Mucosa of stomach (tissue), 1 donor: ENCODE measurements at regions not wholly inside any gene's neighbourhood (a gene's known extent, or its start where the extent isn't known, plus 50 kb on each side); places are given as distances from the start of the nearest gene placed in this dataset.

Experiments used
- H3K27me3 ChIP-seq: one replicate; pipeline ENCODE4 v1.7.0; 2013; ENCODE audit warnings: mild to moderate bottlenecking, low read length; ENCODE audit not compliant: control insufficient read depth, insufficient read depth
- H3K36me3 ChIP-seq: one replicate; pipeline ENCODE4 v1.7.0; 2013; ENCODE audit warnings: low read length; ENCODE audit not compliant: control insufficient read depth, insufficient read depth
- H3K4me1 ChIP-seq: one replicate; pipeline ENCODE4 v1.7.0; 2013; ENCODE audit warnings: mild to moderate bottlenecking, low read length; ENCODE audit not compliant: control insufficient read depth, insufficient read depth
- H3K4me3 ChIP-seq: one replicate; pipeline ENCODE4 v1.7.0; 2013; ENCODE audit warnings: low read length
- H3K9ac ChIP-seq: one replicate; pipeline ENCODE4 v1.7.0; 2013; ENCODE audit warnings: mild to moderate bottlenecking, low read length, moderate library complexity
- H3K9me3 ChIP-seq: one replicate; pipeline ENCODE4 v1.7.0; 2013; ENCODE audit warnings: mild to moderate bottlenecking, low read length, moderate library complexity; ENCODE audit not compliant: control insufficient read depth
- donor health status: Pancreatic carcinoma.

- Histone ChIP-seq H3K4me3 (no peak overlapping the region), H3K9me3 (no peaks in the 10 kb centered on the region), H3K9ac (no peak overlapping the region), H3K27me3 (no peaks in the 10 kb centered on the region), H3K4me1 (no peaks in the 10 kb centered on the region), H3K36me3 (no peaks in the 10 kb centered on the region)
Observed at GRCh38 chr13:90690458-90691080, 656.9 kb upstream of the MIR17HG start.

GRCh38 chr13:90696254-90696653 lies 651.2 kb upstream of the MIR17HG start:
- H3K4me3 ChIP-seq, result no peak overlapping the region
- no peaks in the 10 kb centered on the region for H3K9me3 ChIP-seq
- H3K4me1 ChIP-seq, result no peaks in the 10 kb centered on the region
- H3K27me3 ChIP-seq, result no peaks in the 10 kb centered on the region
- H3K36me3 ChIP-seq, result no peaks in the 10 kb centered on the region
- H3K9ac ChIP-seq, result no peak overlapping the region

GRCh38 chr13:90696656-90697055 lies 650.8 kb upstream of the MIR17HG start:
- Histone ChIP-seq H3K4me1 (no peaks in the 10 kb centered on the region), H3K9me3 (no peaks in the 10 kb centered on the region), H3K27me3 (no peaks in the 10 kb centered on the region), H3K36me3 (no peaks in the 10 kb centered on the region), H3K4me3 (no peak overlapping the region), H3K9ac (no peak overlapping the region)

GRCh38 chr13:90700340-90700739 lies 647.1 kb upstream of the MIR17HG start:
- Histone ChIP-seq H3K27me3 (no peaks in the 10 kb centered on the region), H3K9me3 (no peaks in the 10 kb centered on the region), H3K4me1 (no peaks in the 10 kb centered on the region), H3K4me3 (no peak overlapping the region), H3K9ac (no peak overlapping the region), H3K36me3 (no peaks in the 10 kb centered on the region)

- Histone ChIP-seq H3K36me3 (no peaks in the 10 kb centered on the region), H3K4me1 (no peaks in the 10 kb centered on the region), H3K27me3 (no peaks in the 10 kb centered on the region), H3K9me3 (no peaks in the 10 kb centered on the region), H3K4me3 (no peak overlapping the region), H3K9ac (no peak overlapping the region)
Observed at GRCh38 chr13:90701264-90701663, 646.2 kb upstream of the MIR17HG start.

- no peak overlapping the region for H3K4me3 ChIP-seq
- no peaks in the 10 kb centered on the region for H3K36me3 ChIP-seq
- no peaks in the 10 kb centered on the region for H3K4me1 ChIP-seq
- no peaks in the 10 kb centered on the region for H3K27me3 ChIP-seq
- no peaks in the 10 kb centered on the region for H3K9me3 ChIP-seq
- no peak overlapping the region for H3K9ac ChIP-seq
Observed at GRCh38 chr13:90702050-90702449, 645.4 kb upstream of the MIR17HG start.

GRCh38 chr13:90706631-90707030 lies 640.9 kb upstream of the MIR17HG start:
- no peaks in the 10 kb centered on the region for H3K27me3 ChIP-seq

GRCh38 chr13:90708128-90708527 lies 639.4 kb upstream of the MIR17HG start:
- no peaks in the 10 kb centered on the region for H3K36me3 ChIP-seq
- H3K27me3 ChIP-seq, result no peaks in the 10 kb centered on the region
- no peak overlapping the region for H3K9ac ChIP-seq
- no peaks in the 10 kb centered on the region for H3K4me1 ChIP-seq
- H3K9me3 ChIP-seq, result no peaks in the 10 kb centered on the region
- no peak overlapping the region for H3K4me3 ChIP-seq

More at GRCh38 chr13:90706631-90707030, 640.9 kb upstream of the MIR17HG start:
- no peaks in the 10 kb centered on the region for H3K36me3 ChIP-seq
- H3K9me3 ChIP-seq, result no peaks in the 10 kb centered on the region
- H3K4me3 ChIP-seq, result no peak overlapping the region
- no peak overlapping the region for H3K9ac ChIP-seq
- no peaks in the 10 kb centered on the region for H3K4me1 ChIP-seq

- H3K4me1 ChIP-seq, result no peaks in the 10 kb centered on the region
- H3K27me3 ChIP-seq, result no peaks in the 10 kb centered on the region
Observed at GRCh38 chr13:90709319-90709718, 638.2 kb upstream of the MIR17HG start.

GRCh38 chr13:90710164-90710759 lies 637.2 kb upstream of the MIR17HG start:
- Histone ChIP-seq H3K27me3 (no peaks in the 10 kb centered on the region), H3K4me3 (no peak overlapping the region), H3K9ac (no peak overlapping the region), H3K36me3 (no peaks in the 10 kb centered on the region), H3K9me3 (no peaks in the 10 kb centered on the region), H3K4me1 (no peaks in the 10 kb centered on the region)

More at GRCh38 chr13:90709319-90709718, 638.2 kb upstream of the MIR17HG start:
- no peak overlapping the region for H3K4me3 ChIP-seq
- no peak overlapping the region for H3K9ac ChIP-seq
- no peaks in the 10 kb centered on the region for H3K36me3 ChIP-seq
- no peaks in the 10 kb centered on the region for H3K9me3 ChIP-seq

- H3K4me3 ChIP-seq, result no peak overlapping the region
- H3K9me3 ChIP-seq, result no peaks in the 10 kb centered on the region
- H3K36me3 ChIP-seq, result no peaks in the 10 kb centered on the region
- no peak overlapping the region for H3K9ac ChIP-seq
- H3K4me1 ChIP-seq, result no peaks in the 10 kb centered on the region
- no peaks in the 10 kb centered on the region for H3K27me3 ChIP-seq
Observed at GRCh38 chr13:90713441-90714133, 633.9 kb upstream of the MIR17HG start.

- H3K27me3 ChIP-seq, result no peaks in the 10 kb centered on the region
- H3K4me3 ChIP-seq, result no peak overlapping the region
- H3K9ac ChIP-seq, result no peak overlapping the region
- H3K9me3 ChIP-seq, result no peaks in the 10 kb centered on the region
- H3K36me3 ChIP-seq, result no peaks in the 10 kb centered on the region
- no peaks in the 10 kb centered on the region for H3K4me1 ChIP-seq
Observed at GRCh38 chr13:90715485-90715884, 632.0 kb upstream of the MIR17HG start.
